K562 (cell line): ENCODE measurements at regions not wholly inside any gene's neighbourhood (a gene's known extent, or its start where the extent isn't known, plus 50 kb on each side); places are given as distances from the start of the nearest gene placed in this dataset.

ENCODE experiments used
- ATAC-seq: fragments of 200-7000 bp; cut with Tn5 transposase; 3 replicates; pipeline ENCODE4 v1.9.1; 2020; ENCODE audit warnings: moderate library complexity
- BruUV-seq: library from RNA; stranded (reverse); fragments of 400-500 nt; replicated peaks from 2 replicates; lab custom pipeline; 2021; lab: Mats Ljungman, UMichigan
- CTCF ChIA-PET: fragments of 300-600 bp; formaldehyde crosslinking; extraction: SDS; loops from one replicate; lab custom pipeline; 2021; ENCODE audit warnings: low intra/inter-chr PET ratio; lab: Yijun Ruan, JAX
- POLR2A ChIA-PET: fragments of 300-600, 350-650 bp; sonication (Branson Sonifier 250); formaldehyde crosslinking; extraction: SDS; loops from one replicate; lab custom pipeline; 2021; ENCODE audit warnings: antibody characterized with exemption, inconsistent platforms; lab: Yijun Ruan, JAX
- DNase-seq, 4 experiments: peaks; one replicate each; pipeline versions ENCODE4 v3.0.0 to v3.0.0-alpha.2; 2011 to 2018; ENCODE audit warnings: low spot score in 3 of 4, mixed read lengths in 3 of 4; ENCODE audit errors: extremely low read depth in 1 of 4
- FAIRE-seq: peaks from 2 replicates; lab custom pipeline; 2011; peaks lifted over from hg19 to GRCh38; lab: Jason Lieb, UNC
- H2AFZ ChIP-seq: 2 replicates; pipeline ENCODE4 v1.6.0; 2011; ENCODE audit warnings: low read depth, low read length, control low read depth, inconsistent platforms
- H3K27ac ChIP-seq: fragments of 200-600 bp; 3 replicates; pipeline ENCODE4 v1.8.0; 2011; ENCODE audit warnings: low read depth, mild to moderate bottlenecking, control low read depth, inconsistent platforms, low read length, moderate library complexity, mixed read lengths; ENCODE audit errors: extremely low read depth
- H3K27me3 ChIP-seq, 2 experiments: fragments of 300-600 bp in 1 of 2; 2 replicates in 1 of 2; 3 replicates in 1 of 2; pipeline versions ENCODE4 v1.6.0 to v1.8.0; 2011; ENCODE audit warnings: inconsistent platforms in 2 of 2, low read length in 2 of 2, mild to moderate bottlenecking in 1 of 2, mixed read lengths in 1 of 2, moderate library complexity in 1 of 2; ENCODE audit not compliant: control insufficient read depth in 2 of 2, insufficient read depth in 2 of 2
- H3K36me3 ChIP-seq: fragments of 300-600 bp; 3 replicates; pipeline ENCODE4 v1.8.0; 2011; ENCODE audit warnings: mild to moderate bottlenecking, low read length, inconsistent platforms; ENCODE audit not compliant: control insufficient read depth, insufficient read depth
- H3K4me1 ChIP-seq, 2 experiments: fragments of 200-600 bp in 1 of 2; replicated peaks in 1 of 2; 2 replicates in 1 of 2; 3 replicates in 1 of 2; pipeline versions ENCODE4 v1.5.1 to v1.8.0; 2011; ENCODE audit warnings: inconsistent platforms in 2 of 2, low read length in 2 of 2, mild to moderate bottlenecking in 1 of 2, mixed read lengths in 1 of 2, moderate library complexity in 1 of 2; ENCODE audit not compliant: control insufficient read depth in 2 of 2, insufficient read depth in 2 of 2
- H3K4me2 ChIP-seq: 2 replicates; pipeline ENCODE4 v1.6.1; 2011; ENCODE audit warnings: low read length, control low read depth, inconsistent platforms, mixed read lengths; ENCODE audit not compliant: insufficient read depth
- H3K4me3 ChIP-seq: fragments of 200-600 bp; sonication (generic), shearing (Covaris generic); 2 replicates; pipeline ENCODE4 v1.5.1; 2016; ENCODE audit warnings: control low read depth, inconsistent platforms
- H3K79me2 ChIP-seq: fragments of 200-600 bp; 3 replicates; pipeline ENCODE4 v1.8.0; 2011; ENCODE audit warnings: low read length, inconsistent platforms; ENCODE audit not compliant: control insufficient read depth, insufficient read depth
- H3K9ac ChIP-seq, 2 experiments: 2 replicates each; pipeline versions ENCODE4 v1.6.0 to v1.6.1; 2011; ENCODE audit warnings: low read depth in 2 of 2, low read length in 2 of 2, control low read depth in 1 of 2, inconsistent platforms in 1 of 2, mild to moderate bottlenecking in 1 of 2, mixed read lengths in 1 of 2; ENCODE audit not compliant: insufficient read depth in 1 of 2
- H3K9me1 ChIP-seq: one replicate; pipeline ENCODE4 v1.6.0; 2011; ENCODE audit warnings: inconsistent platforms, mild to moderate bottlenecking, low read length, moderate library complexity; ENCODE audit not compliant: control insufficient read depth, insufficient read depth
- H3K9me3 ChIP-seq: replicated peaks from 2 replicates; pipeline ENCODE4 v1.5.1; 2011; ENCODE audit warnings: low read depth, low read length, inconsistent platforms; ENCODE audit not compliant: control insufficient read depth, insufficient read depth
- H4K20me1 ChIP-seq: replicated peaks from 2 replicates; pipeline ENCODE4 v1.6.1; 2011; ENCODE audit warnings: low read length, inconsistent platforms, mixed read lengths; ENCODE audit not compliant: control insufficient read depth, insufficient read depth
- BDP1 ChIP-seq: IDR thresholded peaks from 3 replicates; pipeline ENCODE4 v1.6.1; 2011; ENCODE audit not compliant: insufficient read length, insufficient read depth
- CCNT2 ChIP-seq: IDR thresholded peaks from 2 replicates; pipeline ENCODE4 v1.6.1; 2011; ENCODE audit warnings: borderline replicate concordance, low read depth, mild to moderate bottlenecking, moderate library complexity, mixed read lengths, low read length; ENCODE audit not compliant: insufficient read length; ENCODE audit errors: extremely low read depth
- HDGF ChIP-seq: fragments of 450-650 bp; IDR thresholded peaks from 2 replicates; pipeline ENCODE4 v1.6.1; 2016
- HIVEP1 ChIP-seq: fragments of 250-450 bp; sonication (Bioruptor Pico); IDR thresholded peaks from 2 replicates; pipeline ENCODE4 v1.4.0; 2020; ENCODE audit warnings: mild to moderate bottlenecking
- HMG20A ChIP-seq: fragments of 450-650 bp; formaldehyde crosslinking; conservative IDR thresholded peaks from 2 replicates; pipeline ENCODE4 v1.4.0; 2020; ENCODE audit warnings: mild to moderate bottlenecking, mixed read lengths
- HNRNPL ChIP-seq: fragments of 200-400 bp; formaldehyde crosslinking; IDR thresholded peaks from 2 replicates; pipeline ENCODE4 v1.6.1; 2017; ENCODE audit warnings: low read depth, mild to moderate bottlenecking, low read length
- KDM5B ChIP-seq: fragments of 200-600 bp; sonication (generic); IDR thresholded peaks from 2 replicates; pipeline ENCODE4 v1.6.1; 2012; ENCODE audit warnings: low read depth, mild to moderate bottlenecking, moderate library complexity, low read length, control low read depth, inconsistent platforms; ENCODE audit not compliant: insufficient replicate concordance
- MBD2 ChIP-seq: sonication (generic); IDR thresholded peaks from 2 replicates; pipeline ENCODE4 v1.6.1; 2016; ENCODE audit warnings: low read depth, borderline replicate concordance
- PHF8 ChIP-seq: fragments of 200-600 bp; sonication (generic); IDR thresholded peaks from 2 replicates; pipeline ENCODE4 v1.6.1; 2012; ENCODE audit warnings: mixed run types, mild to moderate bottlenecking, inconsistent platforms, low read length, moderate library complexity, borderline replicate concordance
- POLR2AphosphoS5 ChIP-seq: IDR thresholded peaks from 2 replicates; pipeline ENCODE4 v1.6.1; 2011; ENCODE audit warnings: mild to moderate bottlenecking, low read depth, low read length, moderate library complexity; ENCODE audit not compliant: control insufficient read depth, insufficient read depth
- POLR2B ChIP-seq: fragments of 450-650 bp; IDR thresholded peaks from 2 replicates; pipeline ENCODE4 v1.6.1; 2018; ENCODE audit warnings: low read depth; ENCODE audit not compliant: partially characterized antibody
- RCOR1 ChIP-seq, 2 experiments: IDR thresholded peaks; 2 replicates each; pipeline ENCODE4 v1.6.1; 2012; ENCODE audit warnings: low read depth in 2 of 2, low read length in 2 of 2, borderline replicate concordance in 1 of 2, improper control_type of control experiment in 1 of 2
- SMARCC2 ChIP-seq: fragments of 450-650 bp; IDR thresholded peaks from 2 replicates; pipeline ENCODE4 v1.6.1; 2017; ENCODE audit warnings: antibody characterized with exemption, moderate library complexity, mild to moderate bottlenecking, low read depth
- ZFP30 ChIP-seq: fragments of 250-450 bp; sonication (Bioruptor Pico); IDR thresholded peaks from 2 replicates; pipeline ENCODE4 v1.8.0; 2022; ENCODE audit warnings: moderate library complexity, mild to moderate bottlenecking, inconsistent platforms, borderline replicate concordance
- ZNF316 ChIP-seq: fragments of 450-650 bp; IDR thresholded peaks from 2 replicates; pipeline ENCODE4 v1.6.1; 2016
- WGBS: fragments of 100-300 bp; shearing (Covaris generic); methylation state at CpG from one replicate; pipeline ENCODE4 v1.1.6; 2016; ENCODE audit warnings: low coverage, mixed read lengths; ENCODE audit not compliant: insufficient coverage; ENCODE audit errors: missing lambda C conversion rate; 5-methylcytosine and 5-hydroxymethylcytosine counted together
- in situ Hi-C: fragments of 300-500 bp; cut with MboI; formaldehyde crosslinking; loops from 4 replicates; pipeline ENCODE4 v1.15.0; 2018; ENCODE audit warnings: inconsistent platforms, mixed read lengths
- intact Hi-C: fragments of 100-400 bp; cut with micrococcal nuclease; formaldehyde crosslinking; loops from 2 replicates; pipeline ENCODE4 v1.14.2; 2022
- TF ChIP-seq, protein P1 (sequence below): fragments of 450-650 bp; formaldehyde crosslinking; IDR thresholded peaks from 2 replicates; pipeline ENCODE4 v1.4.0; 2020; ENCODE audit warnings: mild to moderate bottlenecking, moderate library complexity

DNA sequence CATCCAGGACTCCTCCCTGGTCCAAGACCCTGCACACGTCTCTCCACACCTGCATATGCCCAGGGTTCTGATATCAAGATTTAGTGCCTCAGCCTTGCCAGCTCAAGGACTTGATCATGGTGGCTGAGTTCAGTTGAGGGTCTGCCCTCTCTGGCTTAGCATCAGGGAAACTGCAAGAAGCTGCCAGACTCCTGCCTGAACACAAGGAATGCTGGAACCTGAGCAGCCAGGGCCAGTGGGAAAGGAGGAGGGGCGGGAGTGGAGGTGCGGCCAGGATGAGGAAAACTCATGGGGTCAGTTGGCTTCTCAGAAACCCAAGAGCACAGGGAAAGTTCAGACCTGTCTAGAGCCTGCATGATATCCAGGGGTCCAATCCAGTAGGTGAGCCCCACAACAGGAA is 546.1 kb downstream of the BUD13 start:
- FAIRE-seq (no peak), DNase-seq (no peak), ATAC-seq (no peak)
- no peak overlapping the region for H3K9ac ChIP-seq
- H4K20me1 ChIP-seq, result no peaks in the 10 kb centered on the region
- no peaks in the 10 kb centered on the region for H3K36me3 ChIP-seq
- 0% methylated on average over 2 of the region's 3 CpGs for WGBS
- no peaks in the 10 kb centered on the region for H3K9me1 ChIP-seq
- H3K9me3 ChIP-seq, result no peaks in the 10 kb centered on the region
- H2AFZ ChIP-seq, result no peak overlapping the region
- no peak overlapping the region for H3K4me3 ChIP-seq
- no peaks in the 10 kb centered on the region for H3K79me2 ChIP-seq
- no TSS peak for BruUV-seq
- CTCF ChIA-PET, result no interaction called here
- H3K27ac ChIP-seq, result no peak overlapping the region
- no peaks in the 10 kb centered on the region for H3K4me1 ChIP-seq
- in situ Hi-C loops, result no loop called here
- POLR2A ChIA-PET, result no interaction called here
- TF ChIP-seq HNRNPL (no peak), SMARCC2 (no peak), POLR2AphosphoS5 (no peak)
- intact Hi-C loops, result no loop called here
- H3K4me2 ChIP-seq, result no peak overlapping the region
- H3K27me3 ChIP-seq, result 0 out of 5 replicates have a peak, but pooled peaks cover 0 to 4% of the 10 kb centered on the region in 2 experiments

DNA sequence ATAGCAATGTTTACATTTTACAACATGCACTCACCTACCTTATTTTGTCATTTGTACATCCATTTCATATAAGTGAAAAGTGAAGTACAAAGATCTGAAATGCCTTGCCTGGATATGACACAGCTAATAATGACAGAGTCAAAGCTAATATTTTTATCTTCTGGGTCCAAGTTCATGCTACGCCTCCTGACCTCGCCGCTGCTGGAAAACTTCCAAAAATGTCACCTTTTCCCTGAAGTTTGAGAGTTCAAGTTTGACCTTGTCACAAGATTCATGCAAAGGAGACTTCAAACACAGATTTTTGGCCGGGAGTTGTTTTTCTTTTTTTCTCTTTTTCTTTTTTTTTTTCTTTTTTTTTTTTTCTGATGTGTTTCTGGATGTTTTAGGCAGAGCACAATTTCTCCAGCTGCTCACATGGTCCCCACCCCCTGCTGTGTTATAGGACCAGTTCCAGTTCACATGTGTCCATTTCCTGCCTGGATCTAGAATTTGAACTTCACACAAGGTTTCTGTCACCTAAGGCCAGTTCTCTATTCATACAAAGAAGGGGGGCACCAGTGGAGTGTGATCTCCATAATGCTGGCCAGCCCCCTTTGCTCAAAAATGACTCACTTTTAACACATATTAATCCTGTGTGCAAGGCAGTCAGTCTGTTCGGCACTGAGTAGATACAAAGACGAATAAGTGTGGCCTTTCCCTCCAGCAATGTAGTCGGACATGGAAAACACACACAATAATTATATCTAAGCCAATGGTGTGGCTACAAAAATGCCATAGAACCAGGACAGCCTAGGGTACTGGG is 546.8 kb downstream of the BUD13 start:
- Histone ChIP-seq H3K4me1 (no peaks in the 10 kb centered on the region), H3K4me3 (no peak overlapping the region), H3K27ac (no peak overlapping the region), H3K36me3 (no peaks in the 10 kb centered on the region), H3K4me2 (no peak overlapping the region), H3K9me3 (no peaks in the 10 kb centered on the region), H3K79me2 (no peaks in the 10 kb centered on the region), H2AFZ (no peak overlapping the region), H3K27me3 (0 out of 5 replicates have a peak, but pooled peaks cover 0 to 4% of the 10 kb centered on the region in 2 experiments), H4K20me1 (no peaks in the 10 kb centered on the region), H3K9me1 (no peaks in the 10 kb centered on the region), H3K9ac (no peak overlapping the region)
- BruUV-seq, result no TSS peak
- 0% methylated on average over 7 of the region's 7 CpGs for WGBS
- POLR2A ChIA-PET, result no interaction called here
- FAIRE-seq (no peak), ATAC-seq (no peak), DNase-seq (no peak)
- in situ Hi-C loops, result no loop called here
- CTCF ChIA-PET, result no interaction called here
- intact Hi-C loops, result no loop called here
- no peak for TF ChIP-seq MBD2
- TF ChIP-seq ZFP30 (CRISPR knock-in tag), result no peak
- TF ChIP-seq CCNT2, result no peak
- TF ChIP-seq ZNF316, result no peak
- TF ChIP-seq PHF8, result no peak
- TF ChIP-seq HMG20A (CRISPR knock-in tag), result no peak
- TF ChIP-seq, protein P1, sequence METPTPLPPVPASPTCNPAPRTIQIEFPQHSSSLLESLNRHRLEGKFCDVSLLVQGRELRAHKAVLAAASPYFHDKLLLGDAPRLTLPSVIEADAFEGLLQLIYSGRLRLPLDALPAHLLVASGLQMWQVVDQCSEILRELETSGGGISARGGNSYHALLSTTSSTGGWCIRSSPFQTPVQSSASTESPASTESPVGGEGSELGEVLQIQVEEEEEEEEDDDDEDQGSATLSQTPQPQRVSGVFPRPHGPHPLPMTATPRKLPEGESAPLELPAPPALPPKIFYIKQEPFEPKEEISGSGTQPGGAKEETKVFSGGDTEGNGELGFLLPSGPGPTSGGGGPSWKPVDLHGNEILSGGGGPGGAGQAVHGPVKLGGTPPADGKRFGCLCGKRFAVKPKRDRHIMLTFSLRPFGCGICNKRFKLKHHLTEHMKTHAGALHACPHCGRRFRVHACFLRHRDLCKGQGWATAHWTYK, result no peak
- TF ChIP-seq POLR2B, result no peak
- TF ChIP-seq BDP1, result no peak
- no peak for TF ChIP-seq KDM5B
- no peak for TF ChIP-seq HDGF
- TF ChIP-seq RCOR1 (IDR thresholded peaks at IDR 0.05; ENCODE audit: borderline replicate concordance in 1 of 2, low read depth in 2 of 2, low read length in 2 of 2), result no peak
- TF ChIP-seq HIVEP1 (CRISPR knock-in tag), result no peak
